Osteoblast (primary cell): ENCODE measurements at regions not wholly inside any gene's neighbourhood (a gene's known extent, or its start where the extent isn't known, plus 50 kb on each side); places are given as distances from the start of the nearest gene placed in this dataset.

Source experiments
- DNase-seq: peaks from one replicate; pipeline ENCODE4 v3.0.0; 2011; ENCODE audit warnings: low spot score, mixed read lengths; ENCODE audit not compliant: insufficient read length; ENCODE audit errors: missing footprints
- H2AFZ ChIP-seq: 2 replicates; pipeline ENCODE4 v1.6.0; 2011; ENCODE audit warnings: mild to moderate bottlenecking, low read length
- H3K27ac ChIP-seq: 2 replicates; pipeline ENCODE4 v1.5.1; 2011; ENCODE audit warnings: mild to moderate bottlenecking, low read depth, low read length, moderate library complexity
- H3K27me3 ChIP-seq: 2 replicates; pipeline ENCODE4 v1.6.0; 2012; ENCODE audit warnings: mild to moderate bottlenecking, control low read depth, inconsistent platforms, low read length, moderate library complexity; ENCODE audit not compliant: insufficient read depth
- H3K36me3 ChIP-seq: 2 replicates; pipeline ENCODE4 v1.5.1; 2011; ENCODE audit warnings: mild to moderate bottlenecking, low read length, control low read depth, moderate library complexity; ENCODE audit not compliant: insufficient read depth
- H3K4me1 ChIP-seq: 2 replicates; pipeline ENCODE4 v1.5.1; 2011; ENCODE audit warnings: mild to moderate bottlenecking, low read length, control low read depth, moderate library complexity; ENCODE audit not compliant: insufficient read depth
- H3K4me2 ChIP-seq: 2 replicates; pipeline ENCODE4 v1.6.0; 2011; ENCODE audit warnings: mild to moderate bottlenecking, low read length; ENCODE audit not compliant: insufficient read depth
- H3K4me3 ChIP-seq: fragments of 200-600 bp; sonication (generic); 3 replicates; pipeline ENCODE4 v1.5.1; 2012; ENCODE audit warnings: mild to moderate bottlenecking, low read length, inconsistent platforms; ENCODE audit not compliant: insufficient read depth
- H3K79me2 ChIP-seq: 2 replicates; pipeline ENCODE4 v1.6.0; 2012; ENCODE audit warnings: mild to moderate bottlenecking, low read length, control low read depth, inconsistent platforms; ENCODE audit not compliant: insufficient read depth
- H3K9me3 ChIP-seq: 2 replicates; pipeline ENCODE4 v1.5.1; 2011; ENCODE audit warnings: low read depth, low read length, control low read depth
- H4K20me1 ChIP-seq: 2 replicates; pipeline ENCODE4 v1.6.0; 2012; ENCODE audit warnings: mild to moderate bottlenecking, low read length, control low read depth; ENCODE audit not compliant: insufficient read depth
- CTCF ChIP-seq: IDR thresholded peaks from 2 replicates; pipeline ENCODE4 v1.5.1; 2011; ENCODE audit warnings: mild to moderate bottlenecking, low read depth, low read length, moderate library complexity; ENCODE audit errors: extremely low read depth

GRCh38 chr1:165119086-165119485 lies 237.4 kb downstream of the LMX1A start:
- H3K4me3 ChIP-seq, result no peak overlapping the region
- no peaks in the 10 kb centered on the region for H3K79me2 ChIP-seq
- H3K36me3 ChIP-seq, result no peaks in the 10 kb centered on the region
- H3K27me3 ChIP-seq, result no peaks in the 10 kb centered on the region
- no peak overlapping the region for H3K27ac ChIP-seq
- no peaks in the 10 kb centered on the region for H3K9me3 ChIP-seq
- no peaks in the 10 kb centered on the region for H4K20me1 ChIP-seq
- no peak overlapping the region for H3K4me2 ChIP-seq
- DNase-seq, result no peak
- H3K4me1 ChIP-seq, result no peaks in the 10 kb centered on the region
- no peak for TF ChIP-seq CTCF
- H2AFZ ChIP-seq, result no peak overlapping the region

DNA sequence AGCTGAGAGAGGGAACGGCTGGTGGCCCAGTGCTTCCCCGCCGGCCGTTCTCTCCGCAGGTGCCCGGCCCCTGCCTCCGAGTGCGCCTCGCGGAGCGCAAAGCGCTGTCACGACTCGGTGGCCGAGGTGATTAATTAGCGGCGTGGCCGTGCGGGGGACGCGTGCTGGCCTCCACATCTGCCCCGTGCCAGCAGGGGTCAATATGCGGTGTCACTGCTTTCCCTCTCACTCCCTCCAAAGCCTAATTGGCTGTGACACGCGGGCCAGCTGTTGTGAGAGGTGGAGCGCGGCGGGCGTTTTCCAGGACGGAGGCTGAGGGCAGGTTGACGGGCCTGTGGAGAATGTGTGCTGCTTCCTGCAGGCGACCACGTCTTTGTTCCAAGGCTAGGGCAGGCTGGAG lies 239.0 kb downstream of the LMX1A start:
- Histone ChIP-seq H3K9me3 (no peaks in the 10 kb centered on the region), H2AFZ (no peak overlapping the region), H3K27ac (no peak overlapping the region), H3K79me2 (no peaks in the 10 kb centered on the region), H3K27me3 (no peaks in the 10 kb centered on the region), H3K4me1 (no peaks in the 10 kb centered on the region), H3K4me3 (no peak overlapping the region), H4K20me1 (no peaks in the 10 kb centered on the region), H3K4me2 (no peak overlapping the region), H3K36me3 (no peaks in the 10 kb centered on the region)
- TF ChIP-seq CTCF, result no peak
- DNase-seq, result no peak

DNA sequence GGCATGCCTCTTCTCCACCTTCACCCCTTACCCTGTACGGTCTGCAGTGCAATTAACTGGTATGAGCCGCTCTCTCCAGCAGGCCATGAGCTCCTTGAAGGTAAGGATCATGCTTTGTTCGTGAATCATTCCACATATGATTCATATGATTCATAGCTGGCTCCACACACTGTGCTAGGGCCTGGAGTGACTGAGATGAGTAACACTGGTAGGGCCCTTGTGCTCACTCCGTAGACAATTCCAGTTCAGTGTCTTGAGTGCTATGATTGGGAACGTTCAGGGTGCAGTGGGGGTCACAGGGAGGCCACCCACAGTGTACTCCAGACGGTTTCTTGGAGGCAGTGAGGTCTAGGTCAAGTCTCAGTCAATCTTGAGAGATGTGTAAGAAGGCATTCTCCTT lies 239.8 kb downstream of the LMX1A start:
- H4K20me1 ChIP-seq, result no peaks in the 10 kb centered on the region
- H3K4me1 ChIP-seq, result no peaks in the 10 kb centered on the region
- H2AFZ ChIP-seq, result no peak overlapping the region
- no peaks in the 10 kb centered on the region for H3K79me2 ChIP-seq
- TF ChIP-seq CTCF, result no peak
- H3K4me3 ChIP-seq, result no peak overlapping the region
- no peaks in the 10 kb centered on the region for H3K27me3 ChIP-seq
- H3K36me3 ChIP-seq, result no peaks in the 10 kb centered on the region
- H3K27ac ChIP-seq, result no peak overlapping the region
- H3K9me3 ChIP-seq, result no peaks in the 10 kb centered on the region
- H3K4me2 ChIP-seq, result no peak overlapping the region
- DNase-seq, result peak; percentile 72

DNA sequence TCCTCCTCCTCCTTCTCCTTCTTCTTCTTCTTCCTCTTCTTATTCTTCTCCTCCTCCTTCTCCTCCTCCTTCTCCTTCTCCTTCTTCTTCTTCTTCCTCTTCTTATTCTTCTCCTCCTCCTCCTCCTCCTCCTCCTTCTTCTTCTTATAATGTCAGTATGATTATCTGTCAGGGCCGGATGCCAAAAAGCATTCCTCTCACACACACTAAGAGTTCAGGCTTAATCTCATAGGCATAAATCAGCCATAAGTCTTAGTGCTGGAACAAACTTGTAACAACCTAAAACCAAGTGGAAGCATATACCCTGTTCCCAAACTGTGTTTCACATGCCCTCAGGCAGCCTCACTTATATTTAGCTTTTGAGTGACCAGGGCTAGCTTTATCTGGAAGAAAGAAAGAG lies 240.3 kb downstream of the LMX1A start:
- TF ChIP-seq CTCF, result no peak
- H3K4me1 ChIP-seq, result no peaks in the 10 kb centered on the region
- H3K27me3 ChIP-seq, result no peaks in the 10 kb centered on the region
- H3K4me3 ChIP-seq, result no peak overlapping the region
- H3K79me2 ChIP-seq, result no peaks in the 10 kb centered on the region
- H3K9me3 ChIP-seq, result no peaks in the 10 kb centered on the region
- no peak overlapping the region for H3K27ac ChIP-seq
- peak; percentile 15 for DNase-seq
- H2AFZ ChIP-seq, result no peak overlapping the region
- no peaks in the 10 kb centered on the region for H3K36me3 ChIP-seq
- no peaks in the 10 kb centered on the region for H4K20me1 ChIP-seq
- no peak overlapping the region for H3K4me2 ChIP-seq
